ENCODE measurements at regions not wholly inside any gene's neighbourhood (a gene's known extent, or its start where the extent isn't known, plus 50 kb on each side); places are given as distances from the start of the nearest gene placed in this dataset.

- H3K4me1 Mint-ChIP-seq: no peaks in the 10 kb centered on the region
- no peaks in the 10 kb centered on the region for H3K36me3 Mint-ChIP-seq
- no peak for TF ChIP-seq CTCF (IDR thresholded peaks at IDR 0.05; ENCODE audit: unreplicated experiment)
- no peak overlapping the region for H3K27ac Mint-ChIP-seq
- H3K4me3 Mint-ChIP-seq: no peak overlapping the region
- peak in 1 of 2 experiments; percentile 9 for DNase-seq (ENCODE audit: low spot score in 2 of 2, unreplicated experiment in 2 of 2)
- H3K27me3 Mint-ChIP-seq (ENCODE audit: low read depth): peaks cover 13% of the 10 kb centered on the region
- no peaks in the 10 kb centered on the region for H3K9me3 Mint-ChIP-seq
Measured at GRCh38 chr5:179413086-179413690, 67.9 kb upstream of the ADAMTS2 start.

- no peaks in the 10 kb centered on the region for H3K36me3 Mint-ChIP-seq
- peak in 1 of 2 experiments; percentile 31 for DNase-seq (ENCODE audit: low spot score in 2 of 2, unreplicated experiment in 2 of 2)
- H3K27me3 Mint-ChIP-seq (ENCODE audit: low read depth): peaks cover 4% of the 10 kb centered on the region
- no peaks in the 10 kb centered on the region for H3K9me3 Mint-ChIP-seq
- no peak for TF ChIP-seq CTCF (IDR thresholded peaks at IDR 0.05; ENCODE audit: unreplicated experiment)
- H3K4me3 Mint-ChIP-seq: no peak overlapping the region
- no peak overlapping the region for H3K27ac Mint-ChIP-seq
- H3K4me1 Mint-ChIP-seq: peaks cover 5% of the 10 kb centered on the region
Measured at GRCh38 chr5:179411161-179411841, 66.0 kb upstream of the ADAMTS2 start.

- H3K9me3 Mint-ChIP-seq: no peaks in the 10 kb centered on the region
- H3K27me3 Mint-ChIP-seq (ENCODE audit: low read depth): no peaks in the 10 kb centered on the region
- no peak overlapping the region for H3K27ac Mint-ChIP-seq
- H3K36me3 Mint-ChIP-seq: no peaks in the 10 kb centered on the region
- no peak for TF ChIP-seq CTCF (IDR thresholded peaks at IDR 0.05; ENCODE audit: unreplicated experiment)
- DNase-seq (ENCODE audit: low spot score in 2 of 2, unreplicated experiment in 2 of 2): no peak
- H3K4me3 Mint-ChIP-seq: no peak overlapping the region
- peaks cover 6% of the 10 kb centered on the region for H3K4me1 Mint-ChIP-seq
Measured at GRCh38 chr5:179410291-179411160, 65.3 kb upstream of the ADAMTS2 start.

GRCh38 chr5:179409806-179410205 lies 64.5 kb upstream of the ADAMTS2 start:
- H3K36me3 Mint-ChIP-seq: no peaks in the 10 kb centered on the region
- H3K27me3 Mint-ChIP-seq (ENCODE audit: low read depth): no peaks in the 10 kb centered on the region
- no peak for DNase-seq (ENCODE audit: low spot score in 2 of 2, unreplicated experiment in 2 of 2)
- no peak for TF ChIP-seq CTCF (IDR thresholded peaks at IDR 0.05; ENCODE audit: unreplicated experiment)
- no peaks in the 10 kb centered on the region for H3K9me3 Mint-ChIP-seq
- no peak overlapping the region for H3K4me3 Mint-ChIP-seq
- peaks cover 6% of the 10 kb centered on the region for H3K4me1 Mint-ChIP-seq
- H3K27ac Mint-ChIP-seq: no peak overlapping the region

- Mint-ChIP-seq H3K9me3 (no peaks in the 10 kb centered on the region), H3K4me1 (peaks cover 6% of the 10 kb centered on the region), H3K36me3 (no peaks in the 10 kb centered on the region), H3K27me3 (ENCODE audit: low read depth) (no peaks in the 10 kb centered on the region), H3K27ac (no peak overlapping the region), H3K4me3 (no peak overlapping the region)
- no peak for TF ChIP-seq CTCF (IDR thresholded peaks at IDR 0.05; ENCODE audit: unreplicated experiment)
- peak in 1 of 2 experiments; percentile 11 for DNase-seq (ENCODE audit: low spot score in 2 of 2, unreplicated experiment in 2 of 2)
Measured at GRCh38 chr5:179408611-179409010, 63.4 kb upstream of the ADAMTS2 start.
